Hepatocyte (in vitro differentiated cells): ENCODE measurements at regions not wholly inside any gene's neighbourhood (a gene's known extent, or its start where the extent isn't known, plus 50 kb on each side); places are given as distances from the start of the nearest gene placed in this dataset.

Experiments
- DNase-seq: peaks from one replicate; pipeline ENCODE4 v3.0.0-alpha.2; 2016; ENCODE audit warnings: low spot score
- H2AFZ ChIP-seq: fragments of 200-600 bp; sonication (generic); 2 replicates; pipeline ENCODE4 v1.6.0; 2016; ENCODE audit warnings: antibody characterized with exemption, mild to moderate bottlenecking
- H3K27ac ChIP-seq: fragments of 200-600 bp; sonication (generic); 2 replicates; pipeline ENCODE4 v1.5.1; 2016; ENCODE audit warnings: mild to moderate bottlenecking
- H3K27me3 ChIP-seq: fragments of 200-600 bp; sonication (generic); 2 replicates; pipeline ENCODE4 v1.6.1; 2016
- H3K36me3 ChIP-seq: fragments of 200-600 bp; sonication (generic); replicated peaks from 2 replicates; pipeline ENCODE4 v1.5.1; 2016; ENCODE audit warnings: low read depth; ENCODE audit not compliant: insufficient read depth
- H3K4me1 ChIP-seq: fragments of 200-600 bp; sonication (generic); 2 replicates; pipeline ENCODE4 v1.5.1; 2016; ENCODE audit warnings: mild to moderate bottlenecking, moderate library complexity; ENCODE audit not compliant: insufficient read depth
- H3K4me2 ChIP-seq: fragments of 200-600 bp; sonication (generic); 2 replicates; pipeline ENCODE4 v1.6.0; 2016
- H3K4me3 ChIP-seq: fragments of 200-600 bp; sonication (generic); 2 replicates; pipeline ENCODE4 v1.5.1; 2016; ENCODE audit warnings: mild to moderate bottlenecking
- H3K79me2 ChIP-seq: fragments of 200-600 bp; sonication (generic); 2 replicates; pipeline ENCODE4 v1.6.0; 2017; ENCODE audit warnings: mild to moderate bottlenecking
- H3K9me2 ChIP-seq: fragments of 200-600 bp; sonication (generic); replicated peaks from 2 replicates; pipeline ENCODE4 v1.6.0; 2017; ENCODE audit warnings: mild to moderate bottlenecking; ENCODE audit not compliant: insufficient read depth
- H3K9me3 ChIP-seq: fragments of 200-600 bp; sonication (generic); 2 replicates; pipeline ENCODE4 v1.5.1; 2016; ENCODE audit warnings: low read depth, mild to moderate bottlenecking
- H4K20me1 ChIP-seq: fragments of 200-600 bp; sonication (generic); 2 replicates; pipeline ENCODE4 v1.6.0; 2016; ENCODE audit warnings: mild to moderate bottlenecking; ENCODE audit not compliant: insufficient read depth, poor library complexity, severe bottlenecking
- CTCF ChIP-seq: fragments of 200-600 bp; sonication (generic); IDR thresholded peaks from 2 replicates; pipeline ENCODE4 v1.5.1; 2016; ENCODE audit warnings: antibody characterized with exemption, mild to moderate bottlenecking; ENCODE audit not compliant: poor library complexity
- EZH2 ChIP-seq: fragments of 200-600 bp; sonication (generic); IDR thresholded peaks from 2 replicates; pipeline ENCODE4 v1.6.1; 2016; ENCODE audit warnings: antibody characterized with exemption, mild to moderate bottlenecking, borderline replicate concordance
- EZH2phosphoT487 ChIP-seq: fragments of 200-600 bp; sonication (generic); IDR thresholded peaks from one replicate; pipeline ENCODE4 v1.6.1; 2018; ENCODE audit warnings: antibody characterized with exemption, mild to moderate bottlenecking, low read depth, moderate library complexity; ENCODE audit not compliant: unreplicated experiment, severe bottlenecking
- WGBS: methylation state at CpG from one replicate; pipeline ENCODE4 v1.1.6; 2016; ENCODE audit warnings: low lambda C conversion rate; ENCODE audit errors: missing lambda C conversion rate; 5-methylcytosine and 5-hydroxymethylcytosine counted together

GRCh38 chr1:95935719-95936118 lies 701.7 kb downstream of the RWDD3 start:
- no peak for DNase-seq
- Histone ChIP-seq H3K4me3 (no peak overlapping the region), H3K9me2 (no peaks in the 10 kb centered on the region), H4K20me1 (no peaks in the 10 kb centered on the region), H3K4me1 (no peaks in the 10 kb centered on the region), H3K36me3 (no peaks in the 10 kb centered on the region), H3K27ac (no peak overlapping the region), H3K9me3 (no peaks in the 10 kb centered on the region), H3K79me2 (no peaks in the 10 kb centered on the region), H2AFZ (no peak overlapping the region), H3K4me2 (no peak overlapping the region), H3K27me3 (no peaks in the 10 kb centered on the region)
- TF ChIP-seq CTCF (no peak), EZH2 (no peak), EZH2phosphoT487 (no peak)
- 79% methylated on average over 1 of the region's 1 CpG for WGBS

GRCh38 chr1:95941121-95941798 lies 707.2 kb downstream of the RWDD3 start:
- Histone ChIP-seq H3K4me1 (no peaks in the 10 kb centered on the region), H3K4me3 (no peak overlapping the region), H3K27ac (no peak overlapping the region)

GRCh38 chr1:95948023-95948422 lies 714.0 kb downstream of the RWDD3 start:
- no peaks in the 10 kb centered on the region for H3K79me2 ChIP-seq
- H4K20me1 ChIP-seq, result no peaks in the 10 kb centered on the region
- H3K27me3 ChIP-seq, result no peaks in the 10 kb centered on the region
- no peak overlapping the region for H3K27ac ChIP-seq
- no peak overlapping the region for H3K4me2 ChIP-seq
- H3K9me3 ChIP-seq, result no peaks in the 10 kb centered on the region
- DNase-seq, result no peak
- peaks cover under 1% of the 10 kb centered on the region for H3K4me1 ChIP-seq
- H3K9me2 ChIP-seq, result no peaks in the 10 kb centered on the region
- no peak for TF ChIP-seq EZH2phosphoT487
- H3K36me3 ChIP-seq, result no peaks in the 10 kb centered on the region
- H3K4me3 ChIP-seq, result no peak overlapping the region
- no peak overlapping the region for H2AFZ ChIP-seq

More at GRCh38 chr1:95941121-95941798, 707.2 kb downstream of the RWDD3 start:
- Histone ChIP-seq H3K4me2 (no peak overlapping the region), H3K9me3 (no peaks in the 10 kb centered on the region), H3K36me3 (no peaks in the 10 kb centered on the region), H2AFZ (no peak overlapping the region), H3K9me2 (no peaks in the 10 kb centered on the region), H3K27me3 (no peaks in the 10 kb centered on the region), H3K79me2 (no peaks in the 10 kb centered on the region), H4K20me1 (no peaks in the 10 kb centered on the region)
- no peak for DNase-seq
- WGBS, result 63% methylated on average over 3 of the region's 3 CpGs
- TF ChIP-seq EZH2 (no peak), CTCF (no peak), EZH2phosphoT487 (no peak)

- no peaks in the 10 kb centered on the region for H3K27me3 ChIP-seq
- no peak overlapping the region for H3K4me2 ChIP-seq
- H2AFZ ChIP-seq, result no peak overlapping the region
- WGBS, result 70% methylated on average over 12 of the region's 12 CpGs
- no peaks in the 10 kb centered on the region for H3K9me2 ChIP-seq
- no peaks in the 10 kb centered on the region for H3K9me3 ChIP-seq
- DNase-seq, result no peak
- H3K27ac ChIP-seq, result no peak overlapping the region
- peaks cover 9% of the 10 kb centered on the region for H3K4me1 ChIP-seq
- H3K4me3 ChIP-seq, result no peak overlapping the region
- no peaks in the 10 kb centered on the region for H3K36me3 ChIP-seq
- H3K79me2 ChIP-seq, result no peaks in the 10 kb centered on the region
- TF ChIP-seq EZH2phosphoT487 (no peak), CTCF (no peak), EZH2 (no peak)
- H4K20me1 ChIP-seq, result no peaks in the 10 kb centered on the region
Observed at GRCh38 chr1:95951371-95952102, 717.5 kb downstream of the RWDD3 start.
